Testis (tissue), 2 donors: ENCODE measurements at regions not wholly inside any gene's neighbourhood (a gene's known extent, or its start where the extent isn't known, plus 50 kb on each side); places are given as distances from the start of the nearest gene placed in this dataset.

Experiments
- DNase-seq: peaks from one replicate; pipeline ENCODE4 v3.0.0-alpha.2; 2019
- H3K27ac ChIP-seq, 2 donors: fragments of 200-600 bp; sonication (generic); one replicate each; pipeline ENCODE4 v1.5.1; 2019
- H3K27me3 ChIP-seq: fragments of 200-600 bp; sonication (generic); one replicate; pipeline ENCODE4 v1.5.1; 2019
- H3K36me3 ChIP-seq: fragments of 200-600 bp; sonication (generic); one replicate; pipeline ENCODE4 v1.5.1; 2017; ENCODE audit warnings: low read depth; ENCODE audit errors: missing control alignments
- H3K4me1 ChIP-seq: fragments of 200-600 bp; sonication (generic); one replicate; pipeline ENCODE4 v1.5.1; 2019
- H3K4me3 ChIP-seq, 2 donors: fragments of 200-600 bp; sonication (generic); one replicate each; pipeline ENCODE4 v1.5.1; 2017 to 2019
- H3K9me3 ChIP-seq: fragments of 200-600 bp; sonication (generic); one replicate; pipeline ENCODE4 v1.5.1; 2017
- POLR2A ChIP-seq: fragments of 450-650 bp; IDR thresholded peaks from one replicate; pipeline ENCODE4 v1.6.1; 2017; ENCODE audit warnings: antibody characterized with exemption, mild to moderate bottlenecking, moderate library complexity
- intact Hi-C: fragments of 100-400 bp; cut with DNase I; formaldehyde crosslinking; loops from one replicate; pipeline ENCODE4 v1.15.1; 2023; ENCODE audit warnings: low total_unique reads
- small RNA-seq, 2 donors: library from RNA; depleted of rRNA; stranded (forward); fragments of <200 nt; gene quantifications; one replicate each; pipeline ENCODE3, GENCODE V24; 2016
- TF ChIP-seq, protein P1 (sequence below), 3 experiments: fragments of 450-650 bp in 2 of 3; fragments of 200-600 bp in 1 of 3; sonication (generic) in 1 of 3; IDR thresholded peaks; one replicate each; pipeline ENCODE4 v1.5.1; 2016 to 2019; ENCODE audit warnings: antibody characterized with exemption in 3 of 3, mild to moderate bottlenecking in 2 of 3, moderate library complexity in 1 of 3

DNA sequence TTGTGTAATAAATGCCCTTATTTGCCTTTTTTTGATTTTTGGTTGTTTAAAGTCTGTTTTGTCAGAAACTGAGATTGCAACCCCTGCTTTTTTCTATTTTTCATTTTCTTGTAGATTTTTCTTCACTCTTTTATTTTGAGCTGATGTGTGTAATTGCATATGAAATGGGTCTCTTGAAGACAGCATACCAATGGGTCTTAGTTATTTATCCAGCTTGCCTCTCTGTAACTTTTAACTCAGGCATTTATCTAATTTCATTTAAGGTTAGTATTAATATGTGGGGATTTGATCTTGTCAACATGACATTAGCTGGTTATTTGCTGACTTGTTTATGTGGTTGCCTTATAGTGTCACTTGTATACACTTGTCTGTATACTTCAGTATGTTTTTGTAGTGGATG, 378.0 kb downstream of the CPXCR1 start:
- no peaks in the 10 kb centered on the region for H3K9me3 ChIP-seq
- TF ChIP-seq, protein P1, sequence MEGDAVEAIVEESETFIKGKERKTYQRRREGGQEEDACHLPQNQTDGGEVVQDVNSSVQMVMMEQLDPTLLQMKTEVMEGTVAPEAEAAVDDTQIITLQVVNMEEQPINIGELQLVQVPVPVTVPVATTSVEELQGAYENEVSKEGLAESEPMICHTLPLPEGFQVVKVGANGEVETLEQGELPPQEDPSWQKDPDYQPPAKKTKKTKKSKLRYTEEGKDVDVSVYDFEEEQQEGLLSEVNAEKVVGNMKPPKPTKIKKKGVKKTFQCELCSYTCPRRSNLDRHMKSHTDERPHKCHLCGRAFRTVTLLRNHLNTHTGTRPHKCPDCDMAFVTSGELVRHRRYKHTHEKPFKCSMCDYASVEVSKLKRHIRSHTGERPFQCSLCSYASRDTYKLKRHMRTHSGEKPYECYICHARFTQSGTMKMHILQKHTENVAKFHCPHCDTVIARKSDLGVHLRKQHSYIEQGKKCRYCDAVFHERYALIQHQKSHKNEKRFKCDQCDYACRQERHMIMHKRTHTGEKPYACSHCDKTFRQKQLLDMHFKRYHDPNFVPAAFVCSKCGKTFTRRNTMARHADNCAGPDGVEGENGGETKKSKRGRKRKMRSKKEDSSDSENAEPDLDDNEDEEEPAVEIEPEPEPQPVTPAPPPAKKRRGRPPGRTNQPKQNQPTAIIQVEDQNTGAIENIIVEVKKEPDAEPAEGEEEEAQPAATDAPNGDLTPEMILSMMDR (IDR thresholded peaks at IDR 0.05): no peak
- TF ChIP-seq POLR2A: no peak
- H3K4me3 ChIP-seq: no peak overlapping the region
- no peak for DNase-seq
- no peaks in the 10 kb centered on the region for H3K36me3 ChIP-seq
- no peaks in the 10 kb centered on the region for H3K27me3 ChIP-seq
- H3K27ac ChIP-seq: no peak overlapping the region
- intact Hi-C loops: no loop called here
- H3K4me1 ChIP-seq: no peaks in the 10 kb centered on the region

Small RNAs in the stretch of these regions (small RNA-seq; reads per million reads assigned to genes)
- 0 reads per million in 2 donors for gene AL731768.1
